Prostate gland (tissue), 2 donors: ENCODE measurements at regions not wholly inside any gene's neighbourhood (a gene's known extent, or its start where the extent isn't known, plus 50 kb on each side); places are given as distances from the start of the nearest gene placed in this dataset.

Source experiments
- DNase-seq: peaks from one replicate; pipeline ENCODE4 v3.0.0-alpha.2; 2019; ENCODE audit warnings: low spot score
- H3K27ac ChIP-seq, 2 donors: fragments of 200-600 bp; sonication (generic); 2 replicates each; pipeline ENCODE4 v1.5.1; 2017 to 2019
- H3K27me3 ChIP-seq: fragments of 200-600 bp; sonication (generic); replicated peaks from 2 replicates; pipeline ENCODE4 v1.5.1; 2019; ENCODE audit not compliant: insufficient read depth
- H3K36me3 ChIP-seq, 2 donors: fragments of 200-600 bp; sonication (generic); 1 replicate in 1 of 2; 2 replicates in 1 of 2; pipeline versions ENCODE4 v1.5.1 to v1.8.1; 2017 to 2019
- H3K4me1 ChIP-seq: fragments of 200-600 bp; sonication (generic); replicated peaks from 2 replicates; pipeline ENCODE4 v1.5.1; 2019
- H3K4me3 ChIP-seq, 2 donors: fragments of 200-600 bp; sonication (generic); 2 replicates each; pipeline ENCODE4 v1.5.1; 2017 to 2019
- H3K9me3 ChIP-seq: fragments of 200-600 bp; sonication (generic); 2 replicates; pipeline ENCODE4 v1.5.1; 2017
- POLR2A ChIP-seq: fragments of 450-650 bp; IDR thresholded peaks from one replicate; pipeline ENCODE4 v1.6.1; 2016; ENCODE audit warnings: antibody characterized with exemption, mild to moderate bottlenecking
- POLR2AphosphoS5 ChIP-seq: sonication (generic); formaldehyde crosslinking; IDR thresholded peaks from one replicate; pipeline ENCODE4 v1.6.1; 2017; ENCODE audit warnings: antibody characterized with exemption
- WGBS: methylation state at CpG from one replicate; pipeline ENCODE4 v1.1.5; 2018; 5-methylcytosine and 5-hydroxymethylcytosine counted together
- intact Hi-C: fragments of 100-400 bp; cut with DNase I; formaldehyde crosslinking; loops from one replicate; pipeline ENCODE4 v1.14.2; 2022
- TF ChIP-seq, protein P1 (sequence below), 4 experiments: fragments of 200-600 bp in 2 of 4; fragments of 450-650 bp in 2 of 4; sonication (generic) in 2 of 4; IDR thresholded peaks; 1 replicate in 3 of 4; 2 replicates in 1 of 4; pipeline ENCODE4 v1.5.1; 2016 to 2019; ENCODE audit warnings: antibody characterized with exemption in 4 of 4, mild to moderate bottlenecking in 2 of 4, moderate library complexity in 2 of 4

DNA sequence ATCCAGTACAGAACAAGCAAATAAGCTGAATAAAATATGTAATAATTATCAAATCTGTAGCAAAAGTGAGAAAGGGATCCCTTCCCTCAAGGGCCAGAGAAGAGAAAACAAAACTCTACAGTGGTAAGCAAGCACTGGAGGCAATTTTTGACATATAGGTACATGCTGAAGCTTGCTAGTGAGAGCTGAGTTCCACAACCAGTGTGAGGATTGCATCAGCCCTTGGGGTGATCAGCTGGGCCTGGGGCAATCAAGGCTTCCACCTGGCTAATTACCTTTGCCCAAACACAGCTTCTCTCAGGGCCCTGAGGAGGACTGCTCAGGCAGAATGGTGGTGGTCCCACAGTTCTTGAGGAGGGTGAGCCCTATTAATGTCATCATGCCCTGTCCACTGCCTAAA lies 134.4 kb upstream of the DLX6 start:
- Histone ChIP-seq H3K27ac (no peak overlapping the region), H3K4me3 (no peak overlapping the region), H3K9me3 (no peaks in the 10 kb centered on the region)

DNA sequence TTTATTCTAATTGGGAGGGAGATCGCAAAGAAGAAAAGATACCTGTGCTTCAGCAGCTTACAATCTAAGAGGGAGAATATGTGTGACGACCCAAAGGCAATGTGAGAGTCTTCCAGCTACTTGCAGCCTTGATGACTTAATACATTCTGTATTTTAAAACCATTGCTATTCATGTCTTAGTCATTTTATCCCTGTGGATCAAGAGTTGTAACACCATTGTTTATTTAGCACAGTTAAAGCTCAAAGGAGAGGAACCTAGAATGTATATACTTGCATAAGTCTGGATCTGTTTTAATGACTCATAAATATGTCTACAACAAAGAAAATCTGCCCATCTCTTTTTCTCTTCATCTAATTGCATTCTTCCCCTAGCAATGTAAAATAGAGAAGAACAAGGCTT lies 117.9 kb upstream of the DLX6 start:
- Histone ChIP-seq H3K27ac (no peak overlapping the region), H3K4me3 (no peak overlapping the region), H3K4me1 (no peaks in the 10 kb centered on the region), H3K27me3 (no peaks in the 10 kb centered on the region), H3K9me3 (no peaks in the 10 kb centered on the region), H3K36me3 (no peaks in the 10 kb centered on the region)
- intact Hi-C loops = no loop called here
- TF ChIP-seq POLR2A (no peak), POLR2AphosphoS5 (no peak)
- TF ChIP-seq, protein P1, sequence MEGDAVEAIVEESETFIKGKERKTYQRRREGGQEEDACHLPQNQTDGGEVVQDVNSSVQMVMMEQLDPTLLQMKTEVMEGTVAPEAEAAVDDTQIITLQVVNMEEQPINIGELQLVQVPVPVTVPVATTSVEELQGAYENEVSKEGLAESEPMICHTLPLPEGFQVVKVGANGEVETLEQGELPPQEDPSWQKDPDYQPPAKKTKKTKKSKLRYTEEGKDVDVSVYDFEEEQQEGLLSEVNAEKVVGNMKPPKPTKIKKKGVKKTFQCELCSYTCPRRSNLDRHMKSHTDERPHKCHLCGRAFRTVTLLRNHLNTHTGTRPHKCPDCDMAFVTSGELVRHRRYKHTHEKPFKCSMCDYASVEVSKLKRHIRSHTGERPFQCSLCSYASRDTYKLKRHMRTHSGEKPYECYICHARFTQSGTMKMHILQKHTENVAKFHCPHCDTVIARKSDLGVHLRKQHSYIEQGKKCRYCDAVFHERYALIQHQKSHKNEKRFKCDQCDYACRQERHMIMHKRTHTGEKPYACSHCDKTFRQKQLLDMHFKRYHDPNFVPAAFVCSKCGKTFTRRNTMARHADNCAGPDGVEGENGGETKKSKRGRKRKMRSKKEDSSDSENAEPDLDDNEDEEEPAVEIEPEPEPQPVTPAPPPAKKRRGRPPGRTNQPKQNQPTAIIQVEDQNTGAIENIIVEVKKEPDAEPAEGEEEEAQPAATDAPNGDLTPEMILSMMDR (IDR thresholded peaks at IDR 0.05) = no peak
- WGBS = 62% methylated on average over 2 of the region's 2 CpGs
- DNase-seq = no peak

More for the DNA sequence above, 134.4 kb upstream of the DLX6 start:
- H3K27me3 ChIP-seq = no peaks in the 10 kb centered on the region
- no peaks in the 10 kb centered on the region for H3K4me1 ChIP-seq
- no peaks in the 10 kb centered on the region for H3K36me3 ChIP-seq
- TF ChIP-seq POLR2AphosphoS5 (no peak), POLR2A (no peak)
- TF ChIP-seq, protein P1 (IDR thresholded peaks at IDR 0.05) = no peak
- DNase-seq = no peak
- intact Hi-C loops = no loop called here

DNA sequence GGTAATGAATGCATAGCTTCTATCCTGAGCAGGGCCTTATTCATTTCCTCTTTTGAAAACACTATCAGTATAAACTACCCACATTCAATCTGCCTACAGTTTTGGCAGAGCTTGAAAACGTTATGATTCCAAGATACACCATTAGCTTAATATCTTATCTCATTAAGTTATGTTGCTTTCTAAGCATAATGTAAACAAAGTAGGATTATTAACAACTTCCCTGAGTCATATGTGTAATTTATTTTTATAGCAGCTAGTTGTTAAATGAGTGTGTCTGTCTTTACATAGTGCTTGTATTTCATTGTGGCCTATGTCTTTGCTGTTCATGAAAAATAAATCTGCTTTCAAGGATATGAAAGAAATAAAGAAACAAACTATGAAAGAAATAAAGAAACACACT lies 106.2 kb upstream of the DLX6 start:
- Histone ChIP-seq H3K27ac (no peak overlapping the region), H3K36me3 (no peaks in the 10 kb centered on the region), H3K4me3 (no peak overlapping the region), H3K4me1 (no peaks in the 10 kb centered on the region), H3K27me3 (no peaks in the 10 kb centered on the region), H3K9me3 (no peaks in the 10 kb centered on the region)
- 33% methylated on average over 1 of the region's 1 CpG for WGBS
- DNase-seq = no peak
- intact Hi-C loops = no loop called here
- TF ChIP-seq POLR2A = no peak
- TF ChIP-seq, protein P1 (IDR thresholded peaks at IDR 0.05) = no peak
- no peak for TF ChIP-seq POLR2AphosphoS5

DNA sequence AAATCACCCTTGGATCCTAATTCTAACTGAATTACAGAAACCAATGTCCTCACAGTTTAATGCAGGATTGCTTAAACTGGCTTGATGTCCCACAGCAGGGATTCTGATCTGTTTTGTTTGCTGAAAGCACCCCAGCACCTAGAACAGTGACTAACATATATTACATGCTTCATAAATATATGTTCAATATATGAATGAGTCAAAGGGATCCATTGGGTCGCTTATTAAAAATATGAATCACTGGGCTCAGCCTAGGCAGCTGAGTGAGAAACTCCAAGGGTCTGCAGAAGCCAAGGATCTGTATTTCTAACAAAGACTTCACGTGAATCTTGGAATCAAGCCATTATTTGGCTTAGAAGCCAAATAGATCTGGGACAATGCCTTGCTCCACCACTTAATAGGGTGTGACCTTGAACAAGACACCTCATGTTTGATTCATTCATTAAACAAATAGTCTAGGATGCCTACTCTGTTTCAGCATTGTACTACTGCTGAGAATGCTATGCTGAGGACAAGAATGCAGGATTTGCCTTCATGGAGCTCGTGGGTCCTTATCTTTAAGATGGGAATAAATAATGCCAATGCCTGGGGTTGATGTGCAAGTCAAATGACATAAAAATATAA lies 103.4 kb upstream of the DLX6 start:
- Histone ChIP-seq H3K36me3 (no peaks in the 10 kb centered on the region), H3K4me3 (no peak overlapping the region), H3K4me1 (no peaks in the 10 kb centered on the region), H3K9me3 (no peaks in the 10 kb centered on the region), H3K27ac (no peak overlapping the region), H3K27me3 (no peaks in the 10 kb centered on the region)
- no peak for DNase-seq
- TF ChIP-seq, protein P1 (IDR thresholded peaks at IDR 0.05) = no peak
- TF ChIP-seq POLR2A (no peak), POLR2AphosphoS5 (no peak)
- intact Hi-C loops = no loop called here
- WGBS = 43% methylated on average over 3 of the region's 3 CpGs

DNA sequence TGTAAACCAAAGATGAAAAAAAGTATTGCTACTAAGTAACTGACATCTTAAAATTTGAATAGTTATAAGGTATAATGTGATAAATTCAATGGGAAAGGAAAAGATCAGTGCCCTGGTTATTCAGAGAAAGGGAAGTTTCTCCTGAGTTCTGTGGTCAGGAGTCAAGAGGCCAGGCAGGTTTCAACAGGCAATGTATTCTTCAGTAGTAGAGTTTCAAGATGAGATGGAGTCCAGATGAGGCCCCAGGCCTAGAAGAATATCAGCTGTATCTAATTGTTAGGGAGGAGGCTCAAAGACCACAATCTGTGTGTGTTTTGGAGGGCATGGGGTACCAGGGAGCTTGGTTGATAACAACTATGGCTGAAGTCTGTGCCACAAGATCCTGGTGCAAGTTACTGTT lies 101.4 kb upstream of the DLX6 start:
- no peaks in the 10 kb centered on the region for H3K4me1 ChIP-seq
- intact Hi-C loops = no loop called here
- no peaks in the 10 kb centered on the region for H3K36me3 ChIP-seq
- H3K27ac ChIP-seq = no peak overlapping the region
- DNase-seq = no peak
- H3K27me3 ChIP-seq = no peaks in the 10 kb centered on the region
- no peaks in the 10 kb centered on the region for H3K9me3 ChIP-seq
- H3K4me3 ChIP-seq = no peak overlapping the region
- TF ChIP-seq POLR2A = no peak
- TF ChIP-seq, protein P1 (IDR thresholded peaks at IDR 0.05) = no peak
